ENCODE measurements at regions not wholly inside any gene's neighbourhood (a gene's known extent, or its start where the extent isn't known, plus 50 kb on each side); places are given as distances from the start of the nearest gene placed in this dataset.
A peak's percentile ranks its signal among the peaks of the same experiment; 100 is the strongest.

DNA sequence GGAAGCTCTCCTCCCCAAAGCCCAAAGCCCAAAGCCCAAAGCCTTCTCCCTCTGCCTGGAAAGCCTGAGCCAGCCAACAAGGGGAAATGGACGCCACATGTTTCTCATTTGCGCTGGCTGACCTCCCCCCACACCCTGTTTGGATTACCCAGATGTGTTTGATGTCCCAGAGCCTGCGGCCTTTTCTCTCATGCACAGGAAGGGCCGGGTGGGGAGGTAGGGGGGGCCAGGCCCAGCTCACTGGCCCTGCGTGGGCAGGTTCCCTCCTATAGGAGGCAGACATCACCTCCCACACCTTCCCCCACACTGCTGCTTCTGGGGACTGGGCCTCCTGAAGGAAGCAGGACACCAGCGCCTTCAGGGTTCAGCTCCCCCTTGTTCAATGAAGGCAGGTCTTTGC is 116.3 kb downstream of the NAV1 start:
- Histone ChIP-seq H3K4me1 (replicated peaks in 1 of 2) (no peaks in the 10 kb centered on the region), H3K27ac (no peak overlapping the region), H3K9me3 (replicated peaks in 1 of 3) (no peaks in the 10 kb centered on the region), H3K36me3 (replicated peaks in 1 of 2) (no peaks in the 10 kb centered on the region), H3K4me3 (no peak overlapping the region), H3K27me3 (no peaks in the 10 kb centered on the region)
- TF ChIP-seq, protein P1, sequence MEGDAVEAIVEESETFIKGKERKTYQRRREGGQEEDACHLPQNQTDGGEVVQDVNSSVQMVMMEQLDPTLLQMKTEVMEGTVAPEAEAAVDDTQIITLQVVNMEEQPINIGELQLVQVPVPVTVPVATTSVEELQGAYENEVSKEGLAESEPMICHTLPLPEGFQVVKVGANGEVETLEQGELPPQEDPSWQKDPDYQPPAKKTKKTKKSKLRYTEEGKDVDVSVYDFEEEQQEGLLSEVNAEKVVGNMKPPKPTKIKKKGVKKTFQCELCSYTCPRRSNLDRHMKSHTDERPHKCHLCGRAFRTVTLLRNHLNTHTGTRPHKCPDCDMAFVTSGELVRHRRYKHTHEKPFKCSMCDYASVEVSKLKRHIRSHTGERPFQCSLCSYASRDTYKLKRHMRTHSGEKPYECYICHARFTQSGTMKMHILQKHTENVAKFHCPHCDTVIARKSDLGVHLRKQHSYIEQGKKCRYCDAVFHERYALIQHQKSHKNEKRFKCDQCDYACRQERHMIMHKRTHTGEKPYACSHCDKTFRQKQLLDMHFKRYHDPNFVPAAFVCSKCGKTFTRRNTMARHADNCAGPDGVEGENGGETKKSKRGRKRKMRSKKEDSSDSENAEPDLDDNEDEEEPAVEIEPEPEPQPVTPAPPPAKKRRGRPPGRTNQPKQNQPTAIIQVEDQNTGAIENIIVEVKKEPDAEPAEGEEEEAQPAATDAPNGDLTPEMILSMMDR (IDR thresholded peaks at IDR 0.05): no peak
- no peak for TF ChIP-seq POLR2A (IDR thresholded peaks at IDR 0.05)
- WGBS, 4 donors: 77 to 90% (median 87%) methylated on average over 6 of the region's 6 CpGs
- intact Hi-C loops (cut with DNase I): no loop called here
- DNase-seq: no peak

DNA sequence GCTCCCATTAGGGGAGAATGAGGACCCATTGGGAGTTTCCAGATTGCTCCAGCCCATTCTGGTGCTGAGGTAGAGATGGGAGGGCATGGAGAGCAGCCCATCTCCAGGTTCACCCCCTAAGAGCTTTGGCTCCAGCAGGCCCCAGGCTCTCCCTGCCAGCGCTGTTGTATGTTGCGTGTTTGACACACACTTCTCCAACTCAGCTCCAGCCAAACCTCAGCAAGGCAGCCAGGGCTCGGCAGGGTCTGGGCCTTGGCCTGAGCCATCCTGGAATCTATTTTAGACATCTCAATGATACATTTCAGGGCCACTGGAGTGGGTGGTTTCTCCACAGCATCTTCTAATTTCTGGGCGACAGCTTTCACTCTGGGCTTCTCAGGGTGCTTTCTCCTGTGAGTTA is 117.0 kb downstream of the NAV1 start:
- no peaks in the 10 kb centered on the region for H3K4me1 ChIP-seq (replicated peaks in 1 of 2)
- H3K4me3 ChIP-seq: no peak overlapping the region
- H3K27ac ChIP-seq: no peak overlapping the region
- intact Hi-C loops (cut with DNase I): no loop called here
- no peaks in the 10 kb centered on the region for H3K27me3 ChIP-seq
- no peaks in the 10 kb centered on the region for H3K36me3 ChIP-seq (replicated peaks in 1 of 2)
- 79 to 96% (median 85%) methylated on average over 3 to 4 of the region's 4 CpGs for WGBS, 4 donors
- no peak for DNase-seq
- TF ChIP-seq, protein P1 (IDR thresholded peaks at IDR 0.05): no peak
- TF ChIP-seq POLR2A (IDR thresholded peaks at IDR 0.05): no peak
- no peaks in the 10 kb centered on the region for H3K9me3 ChIP-seq (replicated peaks in 1 of 3)

DNA sequence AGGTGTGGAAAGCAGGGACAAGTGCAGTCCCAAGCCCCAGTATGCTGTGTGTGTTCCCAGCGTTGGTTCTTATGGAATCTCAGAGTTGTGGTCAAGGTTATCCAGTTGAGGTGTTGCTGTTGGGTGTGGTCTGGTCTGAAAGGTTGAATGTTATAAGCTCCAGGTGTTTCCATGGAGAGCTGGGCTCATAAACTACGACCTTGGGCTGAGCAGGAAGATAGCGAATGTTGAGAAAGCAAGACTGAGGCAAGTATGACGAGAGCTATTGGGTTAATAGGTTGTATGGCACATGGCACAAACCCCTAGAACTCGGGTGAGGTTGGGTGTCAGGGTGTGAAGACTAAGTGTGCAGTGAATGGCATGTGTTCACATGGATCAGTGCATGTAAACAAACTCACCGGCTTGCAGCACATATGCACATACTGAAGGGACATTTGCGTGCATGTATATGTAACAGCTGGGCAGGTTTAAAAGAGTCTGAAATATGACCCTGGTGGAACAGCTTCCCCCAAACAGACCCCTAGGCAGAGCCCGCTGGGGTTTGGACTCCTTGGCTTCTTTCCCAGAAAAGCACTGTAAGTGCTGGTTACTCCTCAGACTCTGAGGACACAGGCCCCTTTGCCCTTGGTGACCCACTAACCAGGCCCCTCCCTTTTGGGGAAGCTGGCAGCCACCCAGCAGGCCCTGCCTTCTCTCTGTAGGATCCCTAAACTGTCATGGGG is 117.5 kb downstream of the NAV1 start:
- H3K4me3 ChIP-seq: no peak overlapping the region
- intact Hi-C loops (cut with DNase I): no loop called here
- H3K36me3 ChIP-seq (replicated peaks in 1 of 2): no peaks in the 10 kb centered on the region
- H3K27me3 ChIP-seq: no peaks in the 10 kb centered on the region
- no peaks in the 10 kb centered on the region for H3K4me1 ChIP-seq (replicated peaks in 1 of 2)
- no peaks in the 10 kb centered on the region for H3K9me3 ChIP-seq (replicated peaks in 1 of 3)
- H3K27ac ChIP-seq: no peak overlapping the region
- 72 to 89% (median 81%) methylated on average over 8 of the region's 8 CpGs for WGBS, 4 donors
- DNase-seq: peak in 1 of 7 donors; percentile 16
- TF ChIP-seq POLR2A (IDR thresholded peaks at IDR 0.05): no peak
- TF ChIP-seq, protein P1 (IDR thresholded peaks at IDR 0.05): no peak

DNA sequence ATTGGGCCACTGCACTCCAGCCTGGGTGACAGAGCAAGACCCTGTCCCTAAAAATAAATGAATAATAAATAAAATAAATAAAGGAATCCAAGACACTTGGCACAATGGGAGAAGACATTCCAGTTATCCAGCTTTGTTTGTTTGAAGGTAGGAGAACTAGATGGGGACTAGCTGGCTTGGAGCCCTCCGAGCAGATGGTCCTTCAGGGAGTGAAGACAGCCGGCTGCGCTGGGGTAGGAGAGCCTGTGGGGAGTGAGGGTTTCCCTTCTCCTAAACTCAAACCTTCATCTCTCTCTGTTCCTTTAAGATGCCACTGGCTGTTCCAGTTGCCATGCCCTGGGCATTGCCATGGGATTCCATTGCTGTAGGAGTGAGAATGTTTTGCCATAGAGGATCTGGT is 120.6 kb downstream of the NAV1 start:
- Histone ChIP-seq H3K27me3 (no peaks in the 10 kb centered on the region), H3K4me3 (no peak overlapping the region), H3K4me1 (replicated peaks in 1 of 2) (no peaks in the 10 kb centered on the region), H3K9me3 (replicated peaks in 1 of 3) (no peaks in the 10 kb centered on the region), H3K36me3 (replicated peaks in 1 of 2) (no peaks in the 10 kb centered on the region), H3K27ac (no peak overlapping the region)
- 95 to 97% (median 96%) methylated on average over 3 of the region's 3 CpGs for WGBS, 4 donors
- intact Hi-C loops (cut with DNase I): no loop called here
- no peak for TF ChIP-seq POLR2A (IDR thresholded peaks at IDR 0.05)
- TF ChIP-seq, protein P1 (IDR thresholded peaks at IDR 0.05): no peak
- no peak for DNase-seq
